22Rv1 (cell line): ENCODE measurements at regions not wholly inside any gene's neighbourhood (a gene's known extent, or its start where the extent isn't known, plus 50 kb on each side); places are given as distances from the start of the nearest gene placed in this dataset.

Source experiments
- CTCF ChIP-seq: fragments of 450-650 bp; IDR thresholded peaks from 2 replicates; pipeline ENCODE4 v1.5.1; 2017; ENCODE audit warnings: mild to moderate bottlenecking
- ZFX ChIP-seq: fragments of 450-650 bp; IDR thresholded peaks from 2 replicates; pipeline ENCODE4 v1.6.1; 2017; ENCODE audit warnings: antibody characterized with exemption, borderline replicate concordance

GRCh38 chr2:21912405-21912804 is 788.6 kb downstream of the TDRD15 start:
- TF ChIP-seq CTCF (no peak), ZFX (no peak)
